Fibroblast of gingiva (primary cell): ENCODE measurements at regions not wholly inside any gene's neighbourhood (a gene's known extent, or its start where the extent isn't known, plus 50 kb on each side); places are given as distances from the start of the nearest gene placed in this dataset.

Source experiments
- DNase-seq: peaks from one replicate; pipeline ENCODE4 v3.0.0-alpha.2; 2011; ENCODE audit warnings: low read depth

DNA sequence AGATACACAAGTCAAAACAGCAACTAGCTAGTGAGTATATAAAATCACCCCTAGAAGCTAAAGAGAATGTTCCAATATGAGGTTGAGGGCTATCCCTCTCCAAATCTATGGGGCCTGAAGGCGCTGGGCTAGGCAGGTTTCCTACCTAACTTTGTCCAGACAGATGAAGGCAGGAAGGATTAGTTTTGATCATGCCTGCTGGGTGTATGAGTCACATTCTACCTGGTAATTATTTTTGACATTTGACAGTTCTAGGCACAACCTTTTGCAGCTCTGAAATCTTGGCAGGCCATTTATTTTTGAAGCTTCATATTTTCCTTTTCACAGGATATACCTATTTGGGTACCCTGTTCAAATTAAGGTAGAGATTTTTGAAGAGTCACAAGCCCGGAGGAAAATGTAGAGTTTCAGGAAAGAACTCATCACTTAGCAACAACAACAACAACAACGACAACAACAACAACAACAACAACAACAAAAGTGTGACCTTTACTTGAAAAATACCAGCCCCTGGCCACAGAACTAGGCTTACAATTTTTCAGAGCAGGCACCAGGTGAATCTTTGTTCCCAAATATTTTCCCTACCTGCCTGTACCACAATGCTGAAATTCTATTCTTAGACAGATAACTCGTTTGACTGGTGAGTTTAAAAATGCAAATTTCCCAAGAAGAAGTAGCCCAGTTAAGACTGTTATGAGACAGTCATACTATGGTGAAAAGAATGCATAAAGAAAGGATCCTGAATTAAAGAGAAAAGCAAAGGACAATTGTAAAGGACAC lies 175.5 kb upstream of the TUT7 start:
- DNase-seq = no peak

DNA sequence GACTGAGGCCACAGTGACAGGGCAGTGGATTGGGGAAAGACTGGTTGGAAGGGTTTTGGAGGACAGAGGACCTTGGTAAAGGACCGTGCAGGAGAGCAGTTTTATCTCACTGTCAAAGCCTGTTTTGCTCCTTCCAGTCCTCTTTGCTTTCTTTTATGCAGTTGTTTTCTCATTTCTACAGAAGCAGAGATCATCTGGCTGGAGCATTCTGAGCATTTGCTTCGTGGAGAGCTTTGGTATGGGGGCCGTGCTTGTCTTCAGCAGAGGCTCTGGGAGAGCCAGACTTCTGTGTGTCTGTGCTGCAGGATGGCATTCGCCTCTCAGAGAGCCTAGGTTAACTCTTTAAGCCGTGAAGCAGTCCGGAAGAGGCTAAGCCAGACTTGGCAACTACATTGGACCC lies 171.8 kb upstream of the TUT7 start:
- DNase-seq = no peak

- no peak for DNase-seq
Observed at GRCh38 chr9:86525182-86525581, 171.0 kb upstream of the TUT7 start.

DNA sequence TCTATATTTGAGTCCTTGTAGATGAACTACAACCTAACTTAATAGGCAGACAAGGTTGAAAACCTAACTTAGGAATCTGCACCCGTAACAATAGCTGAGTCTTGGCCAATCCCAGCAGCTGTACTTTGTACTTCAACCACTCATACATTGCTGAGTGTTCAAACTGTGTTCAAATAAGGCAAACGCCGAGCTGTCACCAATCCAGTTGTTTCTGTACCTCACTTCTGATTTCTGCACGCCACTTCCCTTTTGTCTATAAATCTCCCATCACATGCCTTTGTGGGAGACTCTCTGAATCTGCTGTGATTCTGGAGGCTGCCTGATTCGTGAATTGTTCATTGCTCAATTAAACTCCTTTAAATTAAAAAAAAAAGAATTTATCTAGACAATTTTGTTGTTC lies 167.8 kb upstream of the TUT7 start:
- DNase-seq = no peak

- no peak for DNase-seq
Observed at GRCh38 chr9:86521322-86521721, 167.1 kb upstream of the TUT7 start.

- peak; percentile 26 for DNase-seq
Observed at GRCh38 chr9:86519066-86519615, 164.9 kb upstream of the TUT7 start.

DNA sequence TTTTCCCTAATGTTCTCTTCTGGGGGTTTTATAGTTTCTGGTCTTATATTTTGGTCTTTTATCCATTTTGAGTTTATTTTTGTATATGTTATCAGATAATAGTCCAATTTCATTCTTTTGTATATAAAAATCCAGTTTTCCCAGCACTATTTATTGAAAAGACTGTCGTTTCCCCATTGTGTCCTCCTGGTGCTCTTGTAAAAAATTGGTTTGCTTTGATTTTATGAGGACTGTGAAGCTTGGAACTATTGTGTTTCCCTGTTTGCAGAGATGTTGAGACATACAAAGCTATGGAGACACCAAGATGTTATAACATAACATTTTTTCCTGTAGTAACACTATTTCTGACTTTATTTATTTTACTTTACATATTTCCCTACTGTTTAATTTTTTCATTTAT lies 163.3 kb upstream of the TUT7 start:
- no peak for DNase-seq

DNA sequence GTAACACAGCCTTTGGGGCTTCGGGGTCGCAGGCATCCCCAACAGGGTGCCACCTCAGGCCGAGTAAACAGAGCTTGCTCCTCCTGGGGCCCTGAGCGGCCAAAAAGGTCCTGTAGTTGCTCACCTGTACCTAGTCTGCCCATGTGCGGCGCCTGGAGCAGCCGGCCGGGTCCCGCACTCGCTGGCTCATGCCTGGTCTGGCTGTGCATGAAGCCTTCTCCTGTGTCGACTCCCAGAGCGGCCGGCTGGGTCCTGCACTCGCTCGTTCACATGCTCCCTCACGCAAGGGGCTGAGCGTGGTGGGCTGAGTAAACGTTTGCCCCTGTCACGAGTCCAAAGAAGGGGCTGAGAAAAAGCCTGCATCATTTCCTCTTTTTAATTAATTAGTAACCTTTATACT lies 162.4 kb upstream of the TUT7 start:
- DNase-seq = no peak

- DNase-seq = no peak
Observed at GRCh38 chr9:86515221-86515620, 161.0 kb upstream of the TUT7 start.

GRCh38 chr9:86513429-86513828 lies 159.2 kb upstream of the TUT7 start:
- no peak for DNase-seq

DNA sequence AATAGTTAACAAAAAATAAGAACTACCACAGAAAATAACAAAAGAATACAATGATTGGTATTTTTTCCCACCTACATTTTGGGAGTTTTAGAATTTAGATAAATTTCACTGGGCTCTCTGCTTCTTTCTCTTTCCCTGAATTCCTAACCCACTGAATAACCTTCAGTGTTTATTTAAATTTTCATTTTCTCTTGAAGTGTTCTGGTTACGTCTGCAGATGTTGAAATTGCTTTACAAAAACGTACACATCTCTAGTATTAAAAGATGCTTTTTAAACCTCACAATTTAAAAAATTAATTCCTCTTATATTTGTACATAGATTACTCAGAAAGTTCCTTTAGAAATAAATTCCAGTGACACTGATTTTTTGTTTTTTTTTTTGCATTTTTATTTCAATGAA lies 158.7 kb upstream of the TUT7 start:
- DNase-seq = peak; percentile 59

- DNase-seq = no peak
Observed at GRCh38 chr9:86511614-86512360, 157.6 kb upstream of the TUT7 start.

DNA sequence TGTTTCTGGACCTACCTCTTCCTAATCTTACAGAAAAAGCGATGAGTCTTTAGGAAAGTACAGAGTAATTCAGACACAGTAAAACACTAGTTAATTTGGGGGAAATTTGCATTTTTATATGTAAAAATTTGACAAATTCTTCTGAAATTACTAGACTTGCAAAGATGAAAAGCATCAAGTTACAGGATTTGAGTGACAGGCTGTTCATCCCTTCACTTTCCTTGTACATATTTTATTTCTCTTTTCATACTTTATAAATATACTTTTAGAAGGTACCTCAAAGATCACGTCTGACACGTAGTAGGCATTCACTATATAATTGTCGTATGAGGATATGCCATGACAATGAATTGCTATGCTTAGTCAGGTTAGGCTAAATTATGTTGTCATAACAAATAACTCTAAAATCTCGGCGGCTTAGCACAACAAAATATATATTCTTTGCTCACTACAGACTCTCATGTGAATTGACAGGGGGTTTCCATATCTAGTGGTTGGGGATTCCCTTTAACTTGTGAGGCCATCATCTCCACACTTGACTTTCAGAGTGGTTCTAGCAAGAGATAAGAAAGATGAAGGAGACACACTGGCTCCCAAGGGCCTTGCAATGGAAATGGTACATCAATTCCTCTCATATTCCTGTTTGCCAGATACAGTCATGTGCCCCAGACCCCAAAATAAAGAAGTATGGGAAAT lies 154.1 kb upstream of the TUT7 start:
- no peak for DNase-seq

DNA sequence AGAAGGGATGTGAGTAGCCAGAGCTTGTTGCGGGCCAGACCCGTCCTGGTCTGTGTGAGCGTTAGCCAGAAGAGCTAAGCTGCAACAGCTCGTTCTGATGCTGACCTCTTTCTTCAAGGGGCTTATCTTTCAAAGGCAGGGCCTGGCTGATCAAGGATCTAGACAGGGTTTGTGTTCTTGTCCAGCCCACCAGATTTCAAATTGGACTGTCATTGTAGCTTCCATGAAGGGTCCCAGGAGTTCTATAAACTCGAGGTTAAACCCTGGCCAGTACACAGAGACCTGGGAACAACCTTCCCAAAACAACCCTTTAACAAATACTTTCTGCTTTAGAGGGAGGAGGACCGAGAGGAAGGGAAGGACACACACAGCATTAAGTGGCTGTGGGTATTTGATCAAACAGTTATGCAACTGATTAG lies 153.0 kb upstream of the TUT7 start:
- DNase-seq = no peak

DNA sequence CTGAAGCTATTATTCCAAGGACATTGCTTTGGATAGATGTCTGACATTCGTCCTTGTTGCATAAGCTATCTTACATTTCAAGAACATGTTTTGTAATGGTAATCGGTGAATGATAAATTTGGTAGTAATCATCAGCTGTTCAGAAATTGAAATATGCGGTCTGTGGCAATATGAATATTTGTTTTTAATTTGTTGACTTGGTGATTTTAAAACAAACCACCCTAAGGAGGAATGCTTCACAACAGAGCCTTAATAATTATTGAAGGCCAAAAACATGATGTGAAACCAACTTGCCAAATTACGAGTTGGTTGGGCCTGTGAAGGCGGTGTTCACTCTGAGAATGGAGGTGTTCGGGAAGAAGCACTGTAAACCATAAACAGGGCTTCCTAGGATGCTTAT lies 149.7 kb upstream of the TUT7 start:
- DNase-seq = peak; percentile 62

GRCh38 chr9:86503314-86503713 lies 149.1 kb upstream of the TUT7 start:
- no peak for DNase-seq

DNA sequence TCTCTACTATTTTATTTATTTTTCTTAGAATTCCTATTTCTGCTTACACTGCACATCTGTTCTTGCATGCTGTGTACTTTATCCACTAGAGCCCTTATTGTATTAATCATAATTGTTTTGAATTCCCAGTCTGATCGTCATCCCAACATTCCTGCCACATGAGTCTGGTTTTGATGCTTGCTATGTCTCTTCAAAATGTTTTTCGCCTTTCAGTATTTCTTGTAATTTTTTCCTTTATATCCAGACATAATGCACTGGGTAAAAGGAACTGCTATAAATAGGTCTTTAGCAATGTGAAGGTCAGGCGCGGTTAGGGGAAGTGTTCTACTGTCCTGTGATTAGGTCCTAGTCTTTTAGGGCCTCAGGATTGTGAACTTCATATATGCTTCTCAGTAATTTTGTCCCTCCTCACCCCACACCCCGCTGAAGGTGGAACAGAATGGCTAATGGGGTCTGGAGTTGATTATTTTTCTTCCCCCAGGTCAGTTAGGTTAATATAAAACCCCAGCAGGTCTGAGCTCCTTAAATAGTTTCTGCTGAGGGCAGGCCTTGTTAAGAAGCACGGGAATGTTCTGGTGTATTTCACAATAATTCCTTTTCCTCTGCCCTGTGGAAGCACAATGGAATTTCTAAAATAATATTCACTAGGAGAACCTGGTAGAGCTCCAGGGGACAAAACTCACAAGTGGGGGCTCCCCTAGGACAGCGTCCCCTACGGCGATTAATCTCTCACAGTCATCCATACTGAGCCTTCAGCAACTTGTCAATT lies 146.6 kb upstream of the TUT7 start:
- peak; percentile 94 for DNase-seq

- DNase-seq = peak; percentile 35
Observed at GRCh38 chr9:86500031-86500430, 145.8 kb upstream of the TUT7 start.

DNA sequence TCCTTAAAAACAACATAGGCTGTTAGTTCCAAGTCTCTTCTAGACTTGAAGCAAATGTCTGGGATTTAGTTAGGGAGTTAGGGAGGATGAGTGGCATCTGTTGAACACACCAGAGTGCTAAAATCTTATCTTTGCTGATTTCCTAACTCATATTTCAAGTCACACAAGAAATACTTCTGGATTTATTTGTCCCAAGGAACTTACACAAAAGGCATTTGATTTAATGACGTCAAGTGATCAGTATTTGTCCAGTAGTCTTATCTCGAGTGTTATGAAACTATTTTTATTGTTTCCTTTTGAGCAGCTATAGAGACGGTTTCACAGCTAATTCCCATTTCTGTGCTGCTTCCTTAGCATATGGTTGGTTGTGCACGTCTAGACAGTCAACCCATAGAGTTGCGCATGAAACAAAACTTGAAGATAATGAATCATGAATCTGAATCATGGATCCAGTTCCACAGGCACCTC lies 140.5 kb upstream of the TUT7 start:
- no peak for DNase-seq

- DNase-seq = no peak
Observed at GRCh38 chr9:86491468-86492266, 137.5 kb upstream of the TUT7 start.

DNA sequence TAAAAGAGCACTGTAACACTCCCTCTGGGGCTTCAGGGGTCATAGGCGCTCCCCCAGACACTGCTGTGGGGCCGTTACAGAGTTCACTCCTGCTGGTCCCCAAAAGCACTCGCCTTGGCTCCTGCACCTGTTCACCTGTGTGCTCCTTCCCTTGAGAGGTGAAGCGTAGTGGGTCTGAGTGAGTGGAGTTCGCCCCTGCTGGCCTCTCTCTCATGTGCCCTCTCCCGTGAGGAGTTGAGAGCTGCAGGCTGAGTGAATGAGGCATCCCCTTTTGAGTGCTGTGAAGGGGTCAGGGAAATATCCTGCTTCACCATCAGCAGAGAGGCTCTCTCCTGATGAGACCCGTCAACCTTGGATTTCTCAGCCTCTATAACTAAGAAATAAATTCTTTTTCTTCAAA lies 134.6 kb upstream of the TUT7 start:
- DNase-seq = no peak
